ENCODE measurements at regions not wholly inside any gene's neighbourhood (a gene's known extent, or its start where the extent isn't known, plus 50 kb on each side); places are given as distances from the start of the nearest gene placed in this dataset.
A peak's percentile ranks its signal among the peaks of the same experiment; 100 is the strongest.

DNA sequence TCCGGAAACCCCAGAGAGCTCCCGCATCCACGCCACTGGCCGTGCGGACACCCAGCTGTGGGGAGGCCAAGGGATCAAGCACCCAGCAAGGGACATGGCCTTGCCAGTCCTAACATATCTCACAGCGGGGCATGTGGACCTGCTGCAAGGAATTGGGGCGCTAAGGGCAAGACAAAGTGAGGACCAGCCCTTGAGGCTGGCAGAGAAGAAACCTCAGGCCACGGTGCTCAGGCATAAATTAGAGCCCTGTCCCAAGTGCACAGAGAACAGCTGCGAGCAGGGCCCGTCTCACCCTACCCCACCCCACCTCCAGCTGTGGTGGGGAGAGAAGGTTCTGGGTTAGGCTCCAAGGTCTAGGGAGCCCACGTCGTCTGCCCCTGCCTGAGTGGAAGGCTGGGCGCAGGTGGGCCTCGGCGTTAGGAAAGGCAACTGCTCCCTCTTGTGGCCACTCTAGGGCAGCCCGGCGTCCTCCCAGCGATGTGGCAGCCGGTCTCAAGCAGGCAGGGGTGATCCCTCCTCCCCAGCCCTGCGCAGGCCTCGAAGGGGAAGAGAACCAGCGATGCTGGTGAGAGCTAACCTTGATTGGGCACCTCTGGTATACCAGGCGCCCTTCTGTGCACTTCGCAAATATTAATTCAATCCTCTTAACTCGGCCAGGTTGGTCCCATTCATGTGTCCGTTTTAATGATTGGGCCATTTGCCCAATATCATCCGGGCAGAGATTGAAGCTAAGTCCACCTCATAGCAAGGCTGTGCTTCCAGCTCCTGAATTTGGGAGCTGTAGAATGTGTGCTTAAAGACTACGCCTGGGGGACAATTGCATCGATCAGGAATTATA is 235.8 kb downstream of the NFATC2 start:
- Histone ChIP-seq H3K4me2 (ENCODE audit: control insufficient read depth, extremely low read depth, insufficient read depth, low read depth, low read length) (no peak overlapping the region), H3K36me3 (ENCODE audit: control insufficient read depth in 2 of 2, extremely low read depth in 1 of 2, insufficient read depth in 2 of 2, low read length in 2 of 2) (no peaks in the 10 kb centered on the region), H3K27ac (ENCODE audit: control insufficient read depth, insufficient read depth, low read length) (no peak overlapping the region), H3K9ac (ENCODE audit: control insufficient read depth, extremely low read depth, insufficient read depth, low read length) (no peak overlapping the region), H3K4me1 (ENCODE audit: control insufficient read depth, extremely low read depth, insufficient read depth, low read length) (no peaks in the 10 kb centered on the region), H3K79me2 (ENCODE audit: control insufficient read depth, insufficient read depth, low read length) (no peaks in the 10 kb centered on the region), H3K9me3 (ENCODE audit: control insufficient read depth, low read depth, low read length) (no peaks in the 10 kb centered on the region), H2AFZ (ENCODE audit: control insufficient read depth, low read length) (no peak overlapping the region), H3K27me3 (ENCODE audit: control insufficient read depth, extremely low read depth, insufficient read depth, low read length) (no peaks in the 10 kb centered on the region), H4K20me1 (ENCODE audit: control insufficient read depth, extremely low read depth, insufficient read depth, low read length) (peaks cover 3% of the 10 kb centered on the region), H3K4me3 (ENCODE audit: control insufficient read depth in 2 of 3, extremely low read depth in 1 of 3, insufficient read depth in 2 of 3, low read depth in 1 of 3, low read length in 3 of 3) (no peak overlapping the region), H3K9me1 (ENCODE audit: control insufficient read depth, extremely low read depth, insufficient read depth, low read length) (no peaks in the 10 kb centered on the region)
- DNase-seq (ENCODE audit: low read depth, low spot score) (no peak), FAIRE-seq (no peak)
- dilution Hi-C loops (cut with MboI; ENCODE audit: extremely low pct_ligation_motif_present, low sequenced_read_pairs) = no loop called here
- TF ChIP-seq, protein P1, sequence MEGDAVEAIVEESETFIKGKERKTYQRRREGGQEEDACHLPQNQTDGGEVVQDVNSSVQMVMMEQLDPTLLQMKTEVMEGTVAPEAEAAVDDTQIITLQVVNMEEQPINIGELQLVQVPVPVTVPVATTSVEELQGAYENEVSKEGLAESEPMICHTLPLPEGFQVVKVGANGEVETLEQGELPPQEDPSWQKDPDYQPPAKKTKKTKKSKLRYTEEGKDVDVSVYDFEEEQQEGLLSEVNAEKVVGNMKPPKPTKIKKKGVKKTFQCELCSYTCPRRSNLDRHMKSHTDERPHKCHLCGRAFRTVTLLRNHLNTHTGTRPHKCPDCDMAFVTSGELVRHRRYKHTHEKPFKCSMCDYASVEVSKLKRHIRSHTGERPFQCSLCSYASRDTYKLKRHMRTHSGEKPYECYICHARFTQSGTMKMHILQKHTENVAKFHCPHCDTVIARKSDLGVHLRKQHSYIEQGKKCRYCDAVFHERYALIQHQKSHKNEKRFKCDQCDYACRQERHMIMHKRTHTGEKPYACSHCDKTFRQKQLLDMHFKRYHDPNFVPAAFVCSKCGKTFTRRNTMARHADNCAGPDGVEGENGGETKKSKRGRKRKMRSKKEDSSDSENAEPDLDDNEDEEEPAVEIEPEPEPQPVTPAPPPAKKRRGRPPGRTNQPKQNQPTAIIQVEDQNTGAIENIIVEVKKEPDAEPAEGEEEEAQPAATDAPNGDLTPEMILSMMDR (optimal IDR thresholded peaks at IDR 0.05 in 1 of 3, IDR thresholded peaks at IDR 0.05 in 1 of 3, conservative IDR thresholded peaks at IDR 0.05 in 1 of 3; ENCODE audit: extremely low read depth in 1 of 3, insufficient read depth in 2 of 3, low read length in 3 of 3) = peak; percentile 73 to 98 (median 91)
- no peak for TF ChIP-seq EZH2 (IDR thresholded peaks at IDR 0.05; ENCODE audit: low read length)

DNA sequence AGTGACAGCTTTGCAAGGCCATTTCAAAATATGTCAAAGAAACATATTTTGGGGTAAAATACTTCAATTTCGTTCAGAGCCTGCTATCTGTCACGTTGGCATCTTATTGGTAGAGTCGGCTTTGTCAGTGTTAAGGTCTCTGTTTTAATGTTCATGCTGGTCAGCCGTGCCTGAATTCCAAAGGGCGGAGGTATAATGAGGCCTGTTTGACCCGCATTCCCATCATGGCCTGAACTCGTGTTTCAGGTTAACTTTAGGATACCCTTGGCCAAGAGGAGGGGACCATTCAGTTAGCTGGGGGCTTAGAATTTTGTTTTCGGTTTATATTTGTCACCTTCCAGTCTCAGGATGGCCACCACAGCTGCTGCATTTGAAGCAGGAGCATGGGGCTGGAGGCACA is 236.4 kb downstream of the NFATC2 start:
- Histone ChIP-seq H3K79me2 (ENCODE audit: control insufficient read depth, insufficient read depth, low read length) (no peaks in the 10 kb centered on the region), H3K27me3 (ENCODE audit: control insufficient read depth, extremely low read depth, insufficient read depth, low read length) (no peaks in the 10 kb centered on the region), H3K4me3 (ENCODE audit: control insufficient read depth in 2 of 3, extremely low read depth in 1 of 3, insufficient read depth in 2 of 3, low read depth in 1 of 3, low read length in 3 of 3) (no peak overlapping the region), H3K9me3 (ENCODE audit: control insufficient read depth, low read depth, low read length) (no peaks in the 10 kb centered on the region), H2AFZ (ENCODE audit: control insufficient read depth, low read length) (no peak overlapping the region), H3K9ac (ENCODE audit: control insufficient read depth, extremely low read depth, insufficient read depth, low read length) (no peak overlapping the region), H3K9me1 (ENCODE audit: control insufficient read depth, extremely low read depth, insufficient read depth, low read length) (no peaks in the 10 kb centered on the region), H4K20me1 (ENCODE audit: control insufficient read depth, extremely low read depth, insufficient read depth, low read length) (peaks cover 3% of the 10 kb centered on the region), H3K27ac (ENCODE audit: control insufficient read depth, insufficient read depth, low read length) (no peak overlapping the region), H3K4me2 (ENCODE audit: control insufficient read depth, extremely low read depth, insufficient read depth, low read depth, low read length) (no peak overlapping the region), H3K4me1 (ENCODE audit: control insufficient read depth, extremely low read depth, insufficient read depth, low read length) (no peaks in the 10 kb centered on the region), H3K36me3 (ENCODE audit: control insufficient read depth in 2 of 2, extremely low read depth in 1 of 2, insufficient read depth in 2 of 2, low read length in 2 of 2) (no peaks in the 10 kb centered on the region)
- TF ChIP-seq, protein P1 (optimal IDR thresholded peaks at IDR 0.05 in 1 of 3, IDR thresholded peaks at IDR 0.05 in 1 of 3, conservative IDR thresholded peaks at IDR 0.05 in 1 of 3; ENCODE audit: extremely low read depth in 1 of 3, insufficient read depth in 2 of 3, low read length in 3 of 3) = no peak
- TF ChIP-seq EZH2 (IDR thresholded peaks at IDR 0.05; ENCODE audit: low read length) = no peak
- dilution Hi-C loops (cut with MboI; ENCODE audit: extremely low pct_ligation_motif_present, low sequenced_read_pairs) = no loop called here
- FAIRE-seq = no peak
- DNase-seq (ENCODE audit: low read depth, low spot score) = no peak
